CD14-positive monocyte (primary cell): ENCODE measurements at regions not wholly inside any gene's neighbourhood (a gene's known extent, or its start where the extent isn't known, plus 50 kb on each side); places are given as distances from the start of the nearest gene placed in this dataset.

Experiments used
- DNase-seq, 3 donors: peaks; one replicate each; pipeline ENCODE4 v3.0.0-alpha.2; 2011 to 2022
- H2AFZ ChIP-seq: 2 replicates; pipeline ENCODE4 v1.6.0; 2012; ENCODE audit warnings: mild to moderate bottlenecking, low read depth, low read length, inconsistent platforms; ENCODE audit not compliant: insufficient read depth, poor library complexity, severe bottlenecking
- H3K27ac ChIP-seq, 2 donors: 1 replicate in 1 of 2; 2 replicates in 1 of 2; pipeline ENCODE4 v1.5.1; 2012 to 2013; ENCODE audit warnings: low read length in 2 of 2, control low read depth in 1 of 2, inconsistent platforms in 1 of 2, low read depth in 1 of 2, mild to moderate bottlenecking in 1 of 2
- H3K27me3 ChIP-seq, 2 donors: one replicate each; pipeline versions ENCODE4 v1.6.0 to v1.6.1; 2011 to 2013; ENCODE audit warnings: low read length in 2 of 2; ENCODE audit not compliant: control insufficient read depth in 2 of 2, insufficient read depth in 2 of 2
- H3K36me3 ChIP-seq, 2 donors: replicated peaks in 1 of 2; 1 replicate in 1 of 2; 2 replicates in 1 of 2; pipeline versions ENCODE4 v1.5.1 to v1.6.1; 2012 to 2013; ENCODE audit warnings: low read length in 2 of 2, control low read depth in 1 of 2, inconsistent platforms in 1 of 2, mild to moderate bottlenecking in 1 of 2; ENCODE audit not compliant: insufficient read depth in 2 of 2, control insufficient read depth in 1 of 2
- H3K4me1 ChIP-seq, 2 donors: 1 replicate in 1 of 2; 2 replicates in 1 of 2; pipeline versions ENCODE4 v1.5.1 to v1.6.1; 2012 to 2013; ENCODE audit warnings: low read length in 2 of 2, control low read depth in 1 of 2, inconsistent platforms in 1 of 2, mild to moderate bottlenecking in 1 of 2, moderate library complexity in 1 of 2; ENCODE audit not compliant: insufficient read depth in 2 of 2, control insufficient read depth in 1 of 2
- H3K4me2 ChIP-seq: replicated peaks from 2 replicates; pipeline ENCODE3; 2012; ENCODE audit warnings: low read length, moderate library complexity, mild to moderate bottlenecking; ENCODE audit not compliant: poor library complexity, severe bottlenecking; ENCODE audit errors: extremely low read depth
- H3K4me3 ChIP-seq, 3 experiments: fragments of 200-600 bp in 1 of 3; sonication (generic) in 1 of 3; replicated peaks in 1 of 3; 1 replicate in 2 of 3; 2 replicates in 1 of 3; pipeline ENCODE4 v1.5.1; 2011 to 2013; ENCODE audit warnings: low read length in 3 of 3, mild to moderate bottlenecking in 3 of 3, control low read depth in 2 of 3, low read depth in 2 of 3, inconsistent platforms in 1 of 3, moderate library complexity in 1 of 3
- H3K79me2 ChIP-seq: 2 replicates; pipeline ENCODE4 v1.6.0; 2012; ENCODE audit warnings: mild to moderate bottlenecking, control low read depth, inconsistent platforms, low read length, moderate library complexity; ENCODE audit not compliant: insufficient read depth
- H3K9ac ChIP-seq: 2 replicates; pipeline ENCODE4 v1.6.0; 2017; ENCODE audit warnings: low read length, mild to moderate bottlenecking; ENCODE audit not compliant: insufficient read depth, poor library complexity, severe bottlenecking
- H3K9me3 ChIP-seq, 2 donors: replicated peaks in 1 of 2; 1 replicate in 1 of 2; 2 replicates in 1 of 2; pipeline versions ENCODE4 v1.5.1 to v1.6.1; 2012 to 2013; ENCODE audit warnings: low read length in 2 of 2, control low read depth in 1 of 2; ENCODE audit not compliant: control insufficient read depth in 1 of 2, insufficient read depth in 1 of 2
- H4K20me1 ChIP-seq: 2 replicates; pipeline ENCODE4 v1.6.0; 2012; ENCODE audit warnings: mild to moderate bottlenecking, low read length, control low read depth, moderate library complexity; ENCODE audit not compliant: insufficient read depth
- H3K27ac Mint-ChIP-seq, 7 donors: one replicate each; pipeline ENCODE4 v1.8.0; 2020; ENCODE audit warnings: mild to moderate bottlenecking in 7 of 7, mixed read lengths in 7 of 7, moderate library complexity in 6 of 7, inconsistent platforms in 2 of 7
- H3K27me3 Mint-ChIP-seq, 3 donors: one replicate each; pipeline ENCODE4 v1.8.0; 2021 to 2022; ENCODE audit warnings: low read depth in 3 of 3, mild to moderate bottlenecking in 3 of 3, mixed read lengths in 3 of 3, moderate library complexity in 3 of 3, inconsistent platforms in 1 of 3
- H3K36me3 Mint-ChIP-seq, 2 donors: one replicate each; pipeline ENCODE4 v1.8.0; 2020; ENCODE audit warnings: mixed read lengths in 2 of 2, inconsistent platforms in 1 of 2, mild to moderate bottlenecking in 1 of 2
- H3K4me1 Mint-ChIP-seq: one replicate; pipeline ENCODE4 v1.8.0; 2020; ENCODE audit warnings: mild to moderate bottlenecking, mixed read lengths
- H3K4me3 Mint-ChIP-seq, 2 donors: one replicate each; pipeline ENCODE4 v1.8.0; 2020; ENCODE audit warnings: mild to moderate bottlenecking in 2 of 2, mixed read lengths in 2 of 2, moderate library complexity in 1 of 2
- H3K9me3 Mint-ChIP-seq, 7 donors: one replicate each; pipeline ENCODE4 v1.8.0; 2020 to 2022; ENCODE audit warnings: mixed read lengths in 7 of 7, mild to moderate bottlenecking in 6 of 7, moderate library complexity in 6 of 7, inconsistent platforms in 2 of 7
- CTCF ChIP-seq: fragments of 200-600 bp; IDR thresholded peaks from one replicate; pipeline ENCODE4 v1.8.0; 2022; ENCODE audit warnings: antibody characterized with exemption, mild to moderate bottlenecking
- WGBS: methylation state at CpG from one replicate; pipeline ENCODE4 v1.1.5; 2013; ENCODE audit warnings: missing lambda C conversion rate; ENCODE audit not compliant: insufficient coverage; 5-methylcytosine and 5-hydroxymethylcytosine counted together
- intact Hi-C, 2 donors: fragments of 100-400 bp; cut with micrococcal nuclease; formaldehyde crosslinking; loops; one replicate each; pipeline versions ENCODE4 v1.15.0 to v1.15.1; 2023

- Histone ChIP-seq H3K36me3 (no peaks in the 10 kb centered on the region), H3K4me2 (no peak overlapping the region), H3K4me3 (no peak overlapping the region), H4K20me1 (no peaks in the 10 kb centered on the region), H2AFZ (no peak overlapping the region), H3K4me1 (no peaks in the 10 kb centered on the region), H3K9me3 (no peaks in the 10 kb centered on the region), H3K27me3 (no peaks in the 10 kb centered on the region), H3K9ac (no peak overlapping the region), H3K27ac (no peak overlapping the region), H3K79me2 (no peaks in the 10 kb centered on the region)
- intact Hi-C loops, result no loop called here
- H3K4me1 Mint-ChIP-seq, result no peaks in the 10 kb centered on the region
- H3K27me3 Mint-ChIP-seq, result peaks cover 0 to 2% (median 1%) of the 10 kb centered on the region in 3 donors
- no peaks in the 10 kb centered on the region for H3K36me3 Mint-ChIP-seq
- no peak overlapping the region for H3K4me3 Mint-ChIP-seq
- WGBS, result no CpG with 5 or more reads among the region's 6 CpGs
- H3K9me3 Mint-ChIP-seq, result peaks cover 0 to 3% (median 0%) of the 10 kb centered on the region in 7 donors
- no peak for TF ChIP-seq CTCF
- no peak for DNase-seq
- no peak overlapping the region for H3K27ac Mint-ChIP-seq
Observed at GRCh38 chr2:182618672-182619079, 97.4 kb upstream of the DNAJC10 start.

- Histone ChIP-seq H3K79me2 (no peaks in the 10 kb centered on the region), H3K4me3 (no peak overlapping the region), H3K4me2 (no peak overlapping the region), H3K27ac (no peak overlapping the region), H3K4me1 (no peaks in the 10 kb centered on the region), H3K36me3 (no peaks in the 10 kb centered on the region), H3K9me3 (no peaks in the 10 kb centered on the region), H3K27me3 (no peaks in the 10 kb centered on the region), H3K9ac (no peak overlapping the region), H2AFZ (no peak overlapping the region), H4K20me1 (no peaks in the 10 kb centered on the region)
- peaks cover 0 to 5% (median 0%) of the 10 kb centered on the region in 7 donors for H3K9me3 Mint-ChIP-seq
- H3K27ac Mint-ChIP-seq, result no peak overlapping the region
- DNase-seq, result no peak
- TF ChIP-seq CTCF, result no peak
- peaks cover 0 to 2% (median 1%) of the 10 kb centered on the region in 3 donors for H3K27me3 Mint-ChIP-seq
- 100% methylated on average over 1 of the region's 2 CpGs for WGBS
- H3K4me3 Mint-ChIP-seq, result no peak overlapping the region
- H3K4me1 Mint-ChIP-seq, result no peaks in the 10 kb centered on the region
- intact Hi-C loops, result no loop called here
- H3K36me3 Mint-ChIP-seq, result no peaks in the 10 kb centered on the region
Observed at GRCh38 chr2:182619276-182619675, 96.8 kb upstream of the DNAJC10 start.
